ENCODE measurements at regions not wholly inside any gene's neighbourhood (a gene's known extent, or its start where the extent isn't known, plus 50 kb on each side); places are given as distances from the start of the nearest gene placed in this dataset.
A peak's percentile ranks its signal among the peaks of the same experiment; 100 is the strongest.

- no peak for DNase-seq (ENCODE audit: extremely low spot score in 2 of 2)
- Histone ChIP-seq H3K27me3 (no peaks in the 10 kb centered on the region), H3K9me3 (no peaks in the 10 kb centered on the region), H3K36me3 (no peaks in the 10 kb centered on the region), H3K27ac (no peak overlapping the region), H3K4me1 (peaks cover 14% of the 10 kb centered on the region), H3K4me3 (no peak overlapping the region)
- intact Hi-C loops (cut with DNase I) = no loop called here
- no peak for TF ChIP-seq POLR2AphosphoS5 (IDR thresholded peaks at IDR 0.05; ENCODE audit: insufficient read depth in 1 of 2, low read depth in 1 of 2)
- no peak for TF ChIP-seq POLR2A (IDR thresholded peaks at IDR 0.05)
- TF ChIP-seq, protein P1, sequence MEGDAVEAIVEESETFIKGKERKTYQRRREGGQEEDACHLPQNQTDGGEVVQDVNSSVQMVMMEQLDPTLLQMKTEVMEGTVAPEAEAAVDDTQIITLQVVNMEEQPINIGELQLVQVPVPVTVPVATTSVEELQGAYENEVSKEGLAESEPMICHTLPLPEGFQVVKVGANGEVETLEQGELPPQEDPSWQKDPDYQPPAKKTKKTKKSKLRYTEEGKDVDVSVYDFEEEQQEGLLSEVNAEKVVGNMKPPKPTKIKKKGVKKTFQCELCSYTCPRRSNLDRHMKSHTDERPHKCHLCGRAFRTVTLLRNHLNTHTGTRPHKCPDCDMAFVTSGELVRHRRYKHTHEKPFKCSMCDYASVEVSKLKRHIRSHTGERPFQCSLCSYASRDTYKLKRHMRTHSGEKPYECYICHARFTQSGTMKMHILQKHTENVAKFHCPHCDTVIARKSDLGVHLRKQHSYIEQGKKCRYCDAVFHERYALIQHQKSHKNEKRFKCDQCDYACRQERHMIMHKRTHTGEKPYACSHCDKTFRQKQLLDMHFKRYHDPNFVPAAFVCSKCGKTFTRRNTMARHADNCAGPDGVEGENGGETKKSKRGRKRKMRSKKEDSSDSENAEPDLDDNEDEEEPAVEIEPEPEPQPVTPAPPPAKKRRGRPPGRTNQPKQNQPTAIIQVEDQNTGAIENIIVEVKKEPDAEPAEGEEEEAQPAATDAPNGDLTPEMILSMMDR (IDR thresholded peaks at IDR 0.05) = no peak
Observed at GRCh38 chr3:144142151-144142840, 170.7 kb downstream of the DIPK2A start.

- intact Hi-C loops (cut with DNase I) = no loop called here
- DNase-seq (ENCODE audit: extremely low spot score in 2 of 2) = no peak
- TF ChIP-seq, protein P1 (IDR thresholded peaks at IDR 0.05) = no peak
- TF ChIP-seq POLR2A (IDR thresholded peaks at IDR 0.05) (no peak), POLR2AphosphoS5 (IDR thresholded peaks at IDR 0.05; ENCODE audit: insufficient read depth in 1 of 2, low read depth in 1 of 2) (no peak)
- H3K4me1 ChIP-seq = no peaks in the 10 kb centered on the region
- no peaks in the 10 kb centered on the region for H3K36me3 ChIP-seq
- H3K9me3 ChIP-seq = no peaks in the 10 kb centered on the region
- H3K27me3 ChIP-seq = no peaks in the 10 kb centered on the region
- H3K27ac ChIP-seq = no peak overlapping the region
- H3K4me3 ChIP-seq = no peak overlapping the region
Observed at GRCh38 chr3:144148356-144148755, 176.7 kb downstream of the DIPK2A start.

DNA sequence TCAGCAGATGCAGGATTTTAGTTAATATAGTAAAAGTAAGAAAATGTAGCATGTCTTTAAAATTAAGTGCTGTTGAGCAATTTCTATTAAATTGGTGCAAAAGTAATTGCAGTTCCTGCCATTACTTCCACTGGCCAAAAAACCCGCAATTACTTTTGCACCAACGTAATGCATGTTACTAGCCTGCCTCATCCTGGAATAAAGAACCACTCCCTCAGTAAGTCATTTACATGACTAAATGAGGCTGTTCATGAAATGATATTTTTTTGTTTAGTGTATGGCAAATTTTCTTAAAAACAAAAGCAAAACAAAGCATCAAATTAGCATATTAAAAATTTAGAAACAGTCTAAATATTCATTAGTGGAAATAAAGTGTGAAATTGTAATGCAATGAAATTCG is 180.4 kb downstream of the DIPK2A start:
- no peaks in the 10 kb centered on the region for H3K9me3 ChIP-seq
- no peak for DNase-seq (ENCODE audit: extremely low spot score in 2 of 2)
- H3K4me3 ChIP-seq = no peak overlapping the region
- H3K36me3 ChIP-seq = no peaks in the 10 kb centered on the region
- no peaks in the 10 kb centered on the region for H3K27me3 ChIP-seq
- no peak for TF ChIP-seq POLR2AphosphoS5 (IDR thresholded peaks at IDR 0.05; ENCODE audit: insufficient read depth in 1 of 2, low read depth in 1 of 2)
- TF ChIP-seq POLR2A (IDR thresholded peaks at IDR 0.05) = no peak
- TF ChIP-seq, protein P1 (IDR thresholded peaks at IDR 0.05) = no peak
- no peaks in the 10 kb centered on the region for H3K4me1 ChIP-seq
- intact Hi-C loops (cut with DNase I) = no loop called here
- H3K27ac ChIP-seq = no peak overlapping the region

GRCh38 chr3:144160627-144161026 is 189.0 kb downstream of the DIPK2A start:
- no peak overlapping the region for H3K27ac ChIP-seq

GRCh38 chr3:144162042-144162441 is 190.4 kb downstream of the DIPK2A start:
- TF ChIP-seq, protein P1 (IDR thresholded peaks at IDR 0.05) = no peak
- peak in 1 of 2 donors; percentile 80 for TF ChIP-seq POLR2AphosphoS5 (IDR thresholded peaks at IDR 0.05; ENCODE audit: insufficient read depth in 1 of 2, low read depth in 1 of 2)
- H3K4me3 ChIP-seq = no peak overlapping the region
- H3K36me3 ChIP-seq = no peaks in the 10 kb centered on the region
- intact Hi-C loops (cut with DNase I) = no loop called here
- no peaks in the 10 kb centered on the region for H3K27me3 ChIP-seq
- H3K9me3 ChIP-seq = no peaks in the 10 kb centered on the region
- no peak for DNase-seq (ENCODE audit: extremely low spot score in 2 of 2)
- H3K4me1 ChIP-seq = no peaks in the 10 kb centered on the region
- H3K27ac ChIP-seq = no peak overlapping the region

More at GRCh38 chr3:144160627-144161026, 189.0 kb downstream of the DIPK2A start:
- DNase-seq (ENCODE audit: extremely low spot score in 2 of 2) = no peak
- Histone ChIP-seq H3K27me3 (no peaks in the 10 kb centered on the region), H3K36me3 (no peaks in the 10 kb centered on the region), H3K4me3 (no peak overlapping the region), H3K4me1 (no peaks in the 10 kb centered on the region), H3K9me3 (no peaks in the 10 kb centered on the region)
- no peak for TF ChIP-seq POLR2A (IDR thresholded peaks at IDR 0.05)
- no peak for TF ChIP-seq POLR2AphosphoS5 (IDR thresholded peaks at IDR 0.05; ENCODE audit: insufficient read depth in 1 of 2, low read depth in 1 of 2)
- TF ChIP-seq, protein P1 (IDR thresholded peaks at IDR 0.05) = no peak
- intact Hi-C loops (cut with DNase I) = no loop called here
